ENCODE measurements at regions not wholly inside any gene's neighbourhood (a gene's known extent, or its start where the extent isn't known, plus 50 kb on each side); places are given as distances from the start of the nearest gene placed in this dataset.

- TF ChIP-seq POLR2AphosphoS5 (IDR thresholded peaks at IDR 0.05; ENCODE audit: borderline replicate concordance, low read depth, low read length) (no peak), EZH2 (IDR thresholded peaks at IDR 0.05) (no peak), FOXP2 (optimal IDR thresholded peaks at IDR 0.05; ENCODE audit: control extremely low read depth, extremely low read length, insufficient read depth) (no peak)
Observed at GRCh38 chr11:44464741-44465140, 100.7 kb upstream of the CD82 start.

Measured in SK-N-MC (cell line).